ENCODE measurements at regions not wholly inside any gene's neighbourhood (a gene's known extent, or its start where the extent isn't known, plus 50 kb on each side); places are given as distances from the start of the nearest gene placed in this dataset.

- DNase-seq (ENCODE audit: low read depth), result no peak
Measured at GRCh38 chr3:153072856-153073255, 89.2 kb upstream of the RAP2B start.

GRCh38 chr3:153073636-153074035 lies 88.4 kb upstream of the RAP2B start:
- no peak for DNase-seq (ENCODE audit: low read depth)

GRCh38 chr3:153078826-153079225 lies 83.2 kb upstream of the RAP2B start:
- no peak for DNase-seq (ENCODE audit: low read depth)

- no peak for DNase-seq (ENCODE audit: low read depth)
Measured at GRCh38 chr3:153079386-153079785, 82.6 kb upstream of the RAP2B start.

- DNase-seq (ENCODE audit: low read depth), result no peak
Measured at GRCh38 chr3:153080778-153081240, 81.2 kb upstream of the RAP2B start.

GRCh38 chr3:153084431-153084830 lies 77.6 kb upstream of the RAP2B start:
- no peak for DNase-seq (ENCODE audit: low read depth)

GRCh38 chr3:153087595-153088566 lies 74.1 kb upstream of the RAP2B start:
- peak; percentile 47 for DNase-seq (ENCODE audit: low read depth)

- no peak for DNase-seq (ENCODE audit: low read depth)
Measured at GRCh38 chr3:153089620-153090019, 72.4 kb upstream of the RAP2B start.

- DNase-seq (ENCODE audit: low read depth), result no peak
Measured at GRCh38 chr3:153090973-153091372, 71.1 kb upstream of the RAP2B start.

GRCh38 chr3:153093629-153094028 lies 68.4 kb upstream of the RAP2B start:
- no peak for DNase-seq (ENCODE audit: low read depth)

- no peak for DNase-seq (ENCODE audit: low read depth)
Measured at GRCh38 chr3:153094386-153094785, 67.6 kb upstream of the RAP2B start.

- no peak for DNase-seq (ENCODE audit: low read depth)
Measured at GRCh38 chr3:153095441-153095840, 66.6 kb upstream of the RAP2B start.

GRCh38 chr3:153096731-153097131 lies 65.3 kb upstream of the RAP2B start:
- DNase-seq (ENCODE audit: low read depth), result no peak

GRCh38 chr3:153097213-153097612 lies 64.8 kb upstream of the RAP2B start:
- DNase-seq (ENCODE audit: low read depth), result no peak

- no peak for DNase-seq (ENCODE audit: low read depth)
Measured at GRCh38 chr3:153099131-153099530, 62.9 kb upstream of the RAP2B start.

GRCh38 chr3:153103406-153103945 lies 58.5 kb upstream of the RAP2B start:
- no peak for DNase-seq (ENCODE audit: low read depth)

- DNase-seq (ENCODE audit: low read depth), result no peak
Measured at GRCh38 chr3:153110041-153110440, 52.0 kb upstream of the RAP2B start.

GRCh38 chr3:153111016-153111415 lies 51.0 kb upstream of the RAP2B start:
- DNase-seq (ENCODE audit: low read depth), result no peak
